PC-9 (cell line): ENCODE measurements at regions not wholly inside any gene's neighbourhood (a gene's known extent, or its start where the extent isn't known, plus 50 kb on each side); places are given as distances from the start of the nearest gene placed in this dataset.

Experiments used
- BruUV-seq: library from RNA; stranded (reverse); fragments of 400-500 nt; replicated peaks from 2 replicates; lab custom pipeline; 2021; lab: Mats Ljungman, UMichigan
- CTCF ChIA-PET: fragments of 300-600 bp; sonication (Branson Sonifier 250); formaldehyde crosslinking; loops from one replicate; lab custom pipeline; 2022; ENCODE audit warnings: antibody characterized with exemption; lab: Charles Lee
- POLR2A ChIA-PET: fragments of 300-600 bp; sonication (Branson Sonifier 250); formaldehyde crosslinking; loops from one replicate; lab custom pipeline; 2022; ENCODE audit warnings: antibody characterized with exemption; ENCODE audit not compliant: unreplicated experiment; lab: Charles Lee
- DNase-seq, 2 experiments: peaks; one replicate each; pipeline versions ENCODE4 v3.0.0 to v3.0.0-alpha.2; 2015 to 2022; ENCODE audit warnings: mixed read lengths in 1 of 2
- H2AFZ ChIP-seq: fragments of 200-600 bp; sonication (generic); 2 replicates; pipeline ENCODE4 v1.8.1; 2017; ENCODE audit warnings: antibody characterized with exemption
- H3F3A ChIP-seq: fragments of 200-600 bp; sonication (generic); 2 replicates; pipeline ENCODE4 v1.8.1; 2017; ENCODE audit warnings: antibody characterized with exemption, mild to moderate bottlenecking, low read depth; ENCODE audit not compliant: insufficient read depth
- H3K27ac ChIP-seq: fragments of 200-600 bp; sonication (generic); 2 replicates; pipeline ENCODE4 v1.6.1; 2016; ENCODE audit warnings: mixed run types
- H3K27me3 ChIP-seq: fragments of 200-600 bp; sonication (generic); 2 replicates; pipeline ENCODE4 v1.6.1; 2016; ENCODE audit warnings: low read depth, mixed run types; ENCODE audit not compliant: insufficient read depth
- H3K36me3 ChIP-seq: fragments of 200-600 bp; sonication (generic); 2 replicates; pipeline ENCODE4 v1.6.1; 2016; ENCODE audit warnings: low read depth, mixed run types
- H3K4me1 ChIP-seq: fragments of 200-600 bp; sonication (generic); replicated peaks from 2 replicates; pipeline ENCODE4 v1.6.1; 2016; ENCODE audit warnings: mixed run types; ENCODE audit not compliant: insufficient read depth
- H3K4me2 ChIP-seq: fragments of 200-600 bp; sonication (generic); 2 replicates; pipeline ENCODE4 v1.6.1; 2017; ENCODE audit warnings: mixed run types
- H3K4me3 ChIP-seq: fragments of 200-600 bp; sonication (generic); 2 replicates; pipeline ENCODE4 v1.6.1; 2016; ENCODE audit warnings: mixed run types
- H3K79me2 ChIP-seq: fragments of 200-600 bp; sonication (generic); 2 replicates; pipeline ENCODE4 v1.6.1; 2017; ENCODE audit warnings: low read depth, mixed run types
- H3K9me2 ChIP-seq: fragments of 200-600 bp; sonication (generic); 2 replicates; pipeline ENCODE4 v1.8.1; 2017; ENCODE audit warnings: mild to moderate bottlenecking; ENCODE audit not compliant: insufficient read depth
- H3K9me3 ChIP-seq: fragments of 200-600 bp; sonication (generic); 2 replicates; pipeline ENCODE4 v1.8.1; 2016; ENCODE audit warnings: low read depth; ENCODE audit not compliant: insufficient read depth
- H4K20me1 ChIP-seq: fragments of 200-600 bp; sonication (generic); 2 replicates; pipeline ENCODE4 v1.8.1; 2017; ENCODE audit not compliant: insufficient read depth
- CTCF ChIP-seq: fragments of 200-600 bp; sonication (generic); conservative IDR thresholded peaks from 2 replicates; pipeline ENCODE4 v1.6.1; 2017; ENCODE audit warnings: mixed run types, antibody characterized with exemption, mild to moderate bottlenecking, moderate library complexity
- EZH2 ChIP-seq: fragments of 200-600 bp; sonication (generic); IDR thresholded peaks from 2 replicates; pipeline ENCODE4 v1.8.0; 2017; ENCODE audit warnings: antibody characterized with exemption, low read depth
- intact Hi-C: fragments of 100-400 bp; cut with micrococcal nuclease; formaldehyde crosslinking; loops from one replicate; pipeline ENCODE4 v1.10.0; 2022; ENCODE audit not compliant: unreplicated experiment

GRCh38 chr3:21142031-21142430, 609.0 kb downstream of the ZNF385D start:
- Histone ChIP-seq H3K9me3 (no peaks in the 10 kb centered on the region), H3K36me3 (no peaks in the 10 kb centered on the region), H3K4me2 (no peak overlapping the region), H3K4me3 (no peak overlapping the region), H4K20me1 (no peaks in the 10 kb centered on the region), H2AFZ (no peak overlapping the region), H3K4me1 (no peaks in the 10 kb centered on the region), H3K9me2 (no peaks in the 10 kb centered on the region; the same call in 1 of the 2 replicates), H3K79me2 (no peaks in the 10 kb centered on the region), H3F3A (peaks cover 4% of the 10 kb centered on the region; the same call in 1 of the 2 replicates), H3K27me3 (no peaks in the 10 kb centered on the region), H3K27ac (no peak overlapping the region)
- TF ChIP-seq CTCF, result no peak
- TF ChIP-seq EZH2, result no peak
- ChIA-PET POLR2A (interaction anchor here (0.7 kb wide), 1 partner anchor 11 kb away, joined by 5 read pairs; no protein-coding TSS in a partner anchor), CTCF (interaction anchor here (0.6 kb wide), 1 partner anchor 86 kb away, joined by 4 read pairs; no protein-coding TSS in a partner anchor)
- DNase-seq, result no peak
- intact Hi-C loops, result no loop called here
- no TSS peak for BruUV-seq

- H2AFZ ChIP-seq, result no peak overlapping the region
- no TSS peak for BruUV-seq
- TF ChIP-seq EZH2, result no peak
- no peak for TF ChIP-seq CTCF
- H3F3A ChIP-seq, result peaks cover 4% of the 10 kb centered on the region; the same call in 1 of the 2 replicates
- no peak for DNase-seq
- no peaks in the 10 kb centered on the region for H3K27me3 ChIP-seq
- no peaks in the 10 kb centered on the region; the same call in 1 of the 2 replicates for H3K9me2 ChIP-seq
- no peaks in the 10 kb centered on the region for H3K79me2 ChIP-seq
- H3K4me2 ChIP-seq, result no peak overlapping the region
- intact Hi-C loops, result no loop called here
- ChIA-PET POLR2A (no interaction called here), CTCF (no interaction called here)
- H3K9me3 ChIP-seq, result no peaks in the 10 kb centered on the region
- H3K4me1 ChIP-seq, result no peaks in the 10 kb centered on the region
- no peaks in the 10 kb centered on the region for H3K36me3 ChIP-seq
- no peak overlapping the region for H3K27ac ChIP-seq
- H4K20me1 ChIP-seq, result no peaks in the 10 kb centered on the region
- H3K4me3 ChIP-seq, result no peak overlapping the region
These were observed 610.2 kb downstream of the ZNF385D start for GRCh38 chr3:21140785-21141184.

- ChIA-PET CTCF (no interaction called here), POLR2A (no interaction called here)
- Histone ChIP-seq H3K27ac (no peak overlapping the region), H3K27me3 (no peaks in the 10 kb centered on the region), H4K20me1 (no peaks in the 10 kb centered on the region), H3K36me3 (no peaks in the 10 kb centered on the region), H2AFZ (no peak overlapping the region), H3K4me1 (no peaks in the 10 kb centered on the region), H3K4me3 (no peak overlapping the region), H3K9me3 (no peaks in the 10 kb centered on the region), H3F3A (no peaks in the 10 kb centered on the region), H3K79me2 (no peaks in the 10 kb centered on the region), H3K4me2 (no peak overlapping the region), H3K9me2 (no peaks in the 10 kb centered on the region; the same call in 1 of the 2 replicates)
- intact Hi-C loops, result no loop called here
- no TSS peak for BruUV-seq
- no peak for DNase-seq
- no peak for TF ChIP-seq CTCF
These were observed 612.9 kb downstream of the ZNF385D start for GRCh38 chr3:21138085-21138484.
